CD4-positive, alpha-beta T cell treated with Interferon alpha-2 for 1 hour (primary cell): ENCODE measurements at regions not wholly inside any gene's neighbourhood (a gene's known extent, or its start where the extent isn't known, plus 50 kb on each side); places are given as distances from the start of the nearest gene placed in this dataset.

ENCODE experiments used
- DNase-seq, 2 donors: peaks; one replicate each; pipeline ENCODE4 v3.0.0-alpha.2; 2020 to 2022

GRCh38 chr4:155546451-155546850, 120.2 kb upstream of the GUCY1A1 start:
- no peak for DNase-seq

- no peak for DNase-seq
These were observed 121.2 kb upstream of the GUCY1A1 start for GRCh38 chr4:155545456-155545855.

- DNase-seq: no peak
These were observed 122.1 kb upstream of the GUCY1A1 start for GRCh38 chr4:155544547-155544946.

GRCh38 chr4:155543126-155543765, 123.4 kb upstream of the GUCY1A1 start:
- DNase-seq: no peak

GRCh38 chr4:155542415-155542814, 124.2 kb upstream of the GUCY1A1 start:
- DNase-seq: no peak

GRCh38 chr4:155541716-155542115, 124.9 kb upstream of the GUCY1A1 start:
- DNase-seq: no peak

GRCh38 chr4:155540698-155541097, 126.0 kb upstream of the GUCY1A1 start:
- DNase-seq: no peak

GRCh38 chr4:155539746-155540145, 126.9 kb upstream of the GUCY1A1 start:
- no peak for DNase-seq

GRCh38 chr4:155535802-155536454, 130.7 kb upstream of the GUCY1A1 start:
- no peak for DNase-seq

GRCh38 chr4:155532373-155533085, 134.1 kb upstream of the GUCY1A1 start:
- no peak for DNase-seq

- DNase-seq: no peak
These were observed 135.8 kb upstream of the GUCY1A1 start for GRCh38 chr4:155530857-155531256.

GRCh38 chr4:155530290-155530689, 136.4 kb upstream of the GUCY1A1 start:
- DNase-seq: no peak

- DNase-seq: no peak
These were observed 136.9 kb upstream of the GUCY1A1 start for GRCh38 chr4:155529716-155530115.

GRCh38 chr4:155529272-155529671, 137.4 kb upstream of the GUCY1A1 start:
- no peak for DNase-seq

- DNase-seq: no peak
These were observed 140.0 kb upstream of the GUCY1A1 start for GRCh38 chr4:155526452-155527169.

- no peak for DNase-seq
These were observed 141.7 kb upstream of the GUCY1A1 start for GRCh38 chr4:155524926-155525455.

GRCh38 chr4:155523358-155523757, 143.3 kb upstream of the GUCY1A1 start:
- no peak for DNase-seq

- DNase-seq: no peak
These were observed 144.4 kb upstream of the GUCY1A1 start for GRCh38 chr4:155522201-155522600.

- no peak for DNase-seq
These were observed 144.6 kb upstream of the MAP9 start for GRCh38 chr4:155521382-155521781.

- DNase-seq: no peak
These were observed 138.8 kb upstream of the MAP9 start for GRCh38 chr4:155515444-155516075.

GRCh38 chr4:155514628-155515027, 137.9 kb upstream of the MAP9 start:
- DNase-seq: no peak

- no peak for DNase-seq
These were observed 136.1 kb upstream of the MAP9 start for GRCh38 chr4:155512817-155513216.

GRCh38 chr4:155512046-155512445, 135.3 kb upstream of the MAP9 start:
- DNase-seq: no peak
